Panc1 (cell line): ENCODE measurements at regions not wholly inside any gene's neighbourhood (a gene's known extent, or its start where the extent isn't known, plus 50 kb on each side); places are given as distances from the start of the nearest gene placed in this dataset.
A peak's percentile ranks its signal among the peaks of the same experiment; 100 is the strongest.

Experiments
- ATAC-seq: fragments of 200-7000 bp; cut with Tn5 transposase; 2 replicates; pipeline ENCODE4 v1.9.1; 2020; ENCODE audit warnings: mild to moderate bottlenecking, moderate library complexity
- BruUV-seq: library from RNA; stranded (reverse); fragments of 400-500 nt; replicated peaks from 2 replicates; lab custom pipeline; 2021; lab: Mats Ljungman, UMichigan
- CTCF ChIA-PET: fragments of 300-600 bp; sonication (Branson Sonifier 250); formaldehyde crosslinking; loops from one replicate; lab custom pipeline; 2022; ENCODE audit warnings: antibody characterized with exemption; lab: Charles Lee
- POLR2A ChIA-PET: fragments of 300-600 bp; sonication (Branson Sonifier 250); formaldehyde crosslinking; loops from one replicate; lab custom pipeline; 2022; ENCODE audit warnings: antibody characterized with exemption; lab: Charles Lee
- DNase-seq: peaks from one replicate; pipeline ENCODE4 v3.0.0-alpha.2; 2010; ENCODE audit warnings: low read depth, low spot score
- H3K27ac ChIP-seq: 2 replicates; pipeline ENCODE4 v1.5.1; 2011; ENCODE audit warnings: mild to moderate bottlenecking, low read length, inconsistent platforms
- H3K27me3 ChIP-seq: fragments of 200-500 bp; sonication (Bioruptor generic); 2 replicates; pipeline ENCODE4 v1.6.0; 2014; ENCODE audit warnings: low read length, inconsistent platforms; ENCODE audit not compliant: control insufficient read depth, insufficient read depth
- H3K36me3 ChIP-seq: fragments of 200-500 bp; sonication (Bioruptor generic); 2 replicates; pipeline ENCODE4 v1.5.1; 2014; ENCODE audit warnings: inconsistent platforms, mild to moderate bottlenecking, low read length, moderate library complexity; ENCODE audit not compliant: control insufficient read depth, insufficient read depth
- H3K4me1 ChIP-seq: 2 replicates; pipeline ENCODE4 v1.5.1; 2011; ENCODE audit warnings: inconsistent platforms, mild to moderate bottlenecking, low read length, moderate library complexity; ENCODE audit not compliant: control insufficient read depth, insufficient read depth
- H3K4me3 ChIP-seq, 2 experiments: 2 replicates each; pipeline ENCODE4 v1.5.1; 2011 to 2012; ENCODE audit warnings: low read depth in 2 of 2, low read length in 2 of 2, mild to moderate bottlenecking in 2 of 2, inconsistent platforms in 1 of 2, moderate library complexity in 1 of 2
- H3K9me3 ChIP-seq: fragments of 200-500 bp; sonication (Bioruptor generic); 2 replicates; pipeline ENCODE4 v1.5.1; 2014; ENCODE audit warnings: low read depth, mild to moderate bottlenecking, inconsistent platforms, low read length, moderate library complexity; ENCODE audit not compliant: control insufficient read depth, insufficient read depth
- CTCF ChIP-seq: fragments of 450-650 bp; IDR thresholded peaks from 2 replicates; pipeline ENCODE4 v1.5.1; 2017; ENCODE audit warnings: mild to moderate bottlenecking
- POLR2AphosphoS5 ChIP-seq: IDR thresholded peaks from 2 replicates; pipeline ENCODE4 v1.6.1; 2012; ENCODE audit warnings: mild to moderate bottlenecking, low read depth, low read length, moderate library complexity
- REST ChIP-seq, 2 experiments: IDR thresholded peaks; 2 replicates each; pipeline ENCODE4 v1.6.1; 2011 to 2012; ENCODE audit warnings: low read depth in 2 of 2, control low read depth in 1 of 2, low read length in 1 of 2, mild to moderate bottlenecking in 1 of 2, moderate library complexity in 1 of 2; ENCODE audit not compliant: insufficient read depth in 1 of 2
- SIN3A ChIP-seq: IDR thresholded peaks from 2 replicates; pipeline ENCODE4 v1.6.1; 2012; ENCODE audit warnings: low read depth, mild to moderate bottlenecking, low read length, moderate library complexity, borderline replicate concordance; ENCODE audit not compliant: insufficient read depth
- TCF7L2 ChIP-seq: IDR thresholded peaks from 2 replicates; pipeline ENCODE4 v1.6.1; 2011; ENCODE audit warnings: mild to moderate bottlenecking, low read depth, low read length, inconsistent platforms
- in situ Hi-C: cut with HindIII; loops from 2 replicates; pipeline ENCODE4 v1.10.0; 2016; ENCODE audit warnings: low sequenced_read_pairs, low pct_unique_long_range_greater_than_20kb
- intact Hi-C: fragments of 100-400 bp; cut with micrococcal nuclease; formaldehyde crosslinking; loops from one replicate; pipeline ENCODE4 v1.10.0; 2022; ENCODE audit not compliant: unreplicated experiment

- intact Hi-C loops (no loop called here), in situ Hi-C loops (no loop called here)
- TF ChIP-seq TCF7L2 (no peak), REST (IDR thresholded peaks at IDR 0.05; ENCODE audit: insufficient read depth in 1 of 2, low read depth in 2 of 2, low read length in 1 of 2) (no peak), POLR2AphosphoS5 (no peak), SIN3A (no peak), CTCF (no peak)
- Histone ChIP-seq H3K4me1 (no peaks in the 10 kb centered on the region), H3K27me3 (peaks cover 5% of the 10 kb centered on the region), H3K27ac (no peak overlapping the region), H3K4me3 (no peak overlapping the region), H3K9me3 (no peaks in the 10 kb centered on the region), H3K36me3 (no peaks in the 10 kb centered on the region)
- DNase-seq, result no peak
- ATAC-seq, result no peak; the same call in 1 of the 2 replicates
- ChIA-PET CTCF (no interaction called here), POLR2A (no interaction called here)
- no TSS peak for BruUV-seq
Observed at GRCh38 chr2:56018267-56018666, 94.7 kb upstream of the EFEMP1 start.

GRCh38 chr2:56021136-56021474 is 97.5 kb upstream of the EFEMP1 start:
- intact Hi-C loops (loop anchor here (10.0 kb wide), 1 partner anchor 104 kb away; no protein-coding TSS in a partner anchor), in situ Hi-C loops (no loop called here)
- CTCF ChIA-PET, result no interaction called here
- H3K9me3 ChIP-seq, result no peaks in the 10 kb centered on the region
- ATAC-seq (no peak), DNase-seq (no peak)
- POLR2A ChIA-PET, result no interaction called here
- TF ChIP-seq CTCF (no peak), TCF7L2 (no peak), POLR2AphosphoS5 (no peak), REST (IDR thresholded peaks at IDR 0.05; ENCODE audit: insufficient read depth in 1 of 2, low read depth in 2 of 2, low read length in 1 of 2) (no peak), SIN3A (no peak)
- no peak overlapping the region for H3K27ac ChIP-seq
- BruUV-seq, result no TSS peak
- no peaks in the 10 kb centered on the region for H3K36me3 ChIP-seq
- H3K4me1 ChIP-seq, result no peaks in the 10 kb centered on the region
- H3K27me3 ChIP-seq, result peaks cover 5% of the 10 kb centered on the region
- peak overlapping the region in 1 of 2 experiments; percentile 13; a peak in 1 of 4 replicates for H3K4me3 ChIP-seq
